ENCODE measurements at regions not wholly inside any gene's neighbourhood (a gene's known extent, or its start where the extent isn't known, plus 50 kb on each side); places are given as distances from the start of the nearest gene placed in this dataset.

DNA sequence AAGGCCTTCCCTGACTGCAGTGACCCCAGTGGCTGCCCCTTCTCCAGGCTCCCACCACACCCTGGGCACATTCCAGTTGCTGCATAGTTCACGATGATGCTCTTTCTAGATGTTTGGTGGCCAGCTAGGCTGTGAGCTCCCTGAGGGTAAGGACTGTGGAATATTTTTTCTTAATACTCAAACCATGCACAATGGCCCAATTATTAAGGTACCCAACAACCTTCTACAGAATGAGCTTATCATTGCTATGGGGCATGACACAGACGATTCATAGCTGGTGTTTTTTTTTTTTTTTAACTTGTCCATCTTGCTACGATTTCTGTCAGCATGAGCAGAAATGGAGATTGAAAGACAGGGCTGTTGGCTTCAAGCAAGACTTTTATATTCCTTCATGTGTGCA, 68.9 kb upstream of the CLDN14 start:
- CTCF ChIA-PET: no interaction called here

DNA sequence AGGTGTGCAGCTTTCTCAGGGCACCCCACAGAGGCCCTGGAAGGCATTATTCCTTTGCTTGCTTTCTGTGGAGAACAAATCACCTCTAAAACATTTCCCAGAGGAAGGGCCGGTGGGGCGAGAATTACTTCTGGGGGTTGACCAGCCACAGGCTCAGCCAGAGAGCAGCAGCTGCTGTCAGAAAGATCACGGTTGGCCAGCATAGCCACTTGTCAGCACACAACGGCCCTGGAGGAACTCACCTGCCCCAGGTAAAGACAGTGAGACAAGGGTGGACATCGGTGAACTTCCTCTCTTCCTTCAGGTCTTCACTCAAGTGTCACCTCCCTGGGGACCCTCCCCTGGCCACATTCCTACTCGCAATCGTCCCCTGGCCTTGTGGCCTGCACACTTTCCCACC, 69.5 kb upstream of the CLDN14 start:
- CTCF ChIA-PET: no interaction called here

More for the DNA sequence above, 68.9 kb upstream of the CLDN14 start:
- H3K36me3 Mint-ChIP-seq (ENCODE audit: low read depth): no peaks in the 10 kb centered on the region
- peaks cover 8% of the 10 kb centered on the region for H3K27me3 Mint-ChIP-seq
- H3K4me3 Mint-ChIP-seq: no peak overlapping the region
- no peaks in the 10 kb centered on the region for H3K9me3 Mint-ChIP-seq
- POLR2A ChIA-PET: no interaction called here
- DNase-seq: no peak
- H3K27ac Mint-ChIP-seq: no peak overlapping the region
- H3K4me1 Mint-ChIP-seq: no peaks in the 10 kb centered on the region

DNA sequence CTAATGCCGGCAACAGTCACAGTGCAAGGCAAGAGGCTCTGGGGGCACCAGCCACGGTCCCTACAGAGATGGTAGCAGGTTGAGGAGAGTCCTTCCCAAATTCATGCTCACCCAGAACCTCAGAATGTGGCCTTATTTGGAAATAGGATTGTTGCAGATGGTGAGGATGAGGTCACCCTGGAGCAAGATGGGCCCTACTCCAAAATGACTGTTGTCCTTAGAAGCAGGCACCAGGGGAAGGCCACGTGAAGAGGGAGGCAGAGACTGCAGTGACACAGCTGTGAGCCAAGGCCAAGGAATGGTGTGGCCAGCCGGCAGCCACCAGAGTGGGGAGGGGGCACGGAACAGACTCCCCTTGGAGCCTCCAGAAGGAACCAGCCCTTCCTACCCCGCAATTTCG, 70.8 kb upstream of the CLDN14 start:
- peaks cover 3% of the 10 kb centered on the region for H3K27me3 Mint-ChIP-seq
- no peak overlapping the region for H3K4me3 Mint-ChIP-seq
- H3K9me3 Mint-ChIP-seq: no peaks in the 10 kb centered on the region
- no peak for DNase-seq
- no peaks in the 10 kb centered on the region for H3K4me1 Mint-ChIP-seq
- H3K27ac Mint-ChIP-seq: no peak overlapping the region
- CTCF ChIA-PET: no interaction called here
- POLR2A ChIA-PET: no interaction called here
- H3K36me3 Mint-ChIP-seq (ENCODE audit: low read depth): no peaks in the 10 kb centered on the region

More for the DNA sequence above, 69.5 kb upstream of the CLDN14 start:
- no peak overlapping the region for H3K27ac Mint-ChIP-seq
- H3K27me3 Mint-ChIP-seq: peaks cover 5% of the 10 kb centered on the region
- H3K9me3 Mint-ChIP-seq: no peaks in the 10 kb centered on the region
- no peaks in the 10 kb centered on the region for H3K36me3 Mint-ChIP-seq (ENCODE audit: low read depth)
- H3K4me3 Mint-ChIP-seq: no peak overlapping the region
- no peaks in the 10 kb centered on the region for H3K4me1 Mint-ChIP-seq
- POLR2A ChIA-PET: no interaction called here
- DNase-seq: no peak

DNA sequence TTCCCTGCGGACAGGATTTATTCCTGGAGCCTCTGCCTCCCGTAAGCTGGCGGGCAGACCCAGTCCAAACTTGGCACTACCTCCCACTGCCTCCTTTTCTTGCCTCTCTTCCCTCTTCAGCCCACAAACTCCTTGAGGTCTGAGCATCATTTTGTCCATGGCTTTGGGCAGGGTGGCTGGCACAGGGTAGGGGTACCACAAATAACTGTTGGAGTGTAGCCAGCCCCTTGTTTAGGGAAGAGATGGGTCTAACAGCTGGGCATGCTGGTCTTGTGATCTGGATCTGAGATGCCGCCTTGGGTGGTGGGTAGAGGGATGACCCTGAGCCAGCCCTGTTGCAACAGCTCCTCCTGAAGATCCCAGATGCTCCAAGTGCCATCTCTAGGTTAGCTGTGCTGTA, 71.4 kb upstream of the CLDN14 start:
- CTCF ChIA-PET: no interaction called here

DNA sequence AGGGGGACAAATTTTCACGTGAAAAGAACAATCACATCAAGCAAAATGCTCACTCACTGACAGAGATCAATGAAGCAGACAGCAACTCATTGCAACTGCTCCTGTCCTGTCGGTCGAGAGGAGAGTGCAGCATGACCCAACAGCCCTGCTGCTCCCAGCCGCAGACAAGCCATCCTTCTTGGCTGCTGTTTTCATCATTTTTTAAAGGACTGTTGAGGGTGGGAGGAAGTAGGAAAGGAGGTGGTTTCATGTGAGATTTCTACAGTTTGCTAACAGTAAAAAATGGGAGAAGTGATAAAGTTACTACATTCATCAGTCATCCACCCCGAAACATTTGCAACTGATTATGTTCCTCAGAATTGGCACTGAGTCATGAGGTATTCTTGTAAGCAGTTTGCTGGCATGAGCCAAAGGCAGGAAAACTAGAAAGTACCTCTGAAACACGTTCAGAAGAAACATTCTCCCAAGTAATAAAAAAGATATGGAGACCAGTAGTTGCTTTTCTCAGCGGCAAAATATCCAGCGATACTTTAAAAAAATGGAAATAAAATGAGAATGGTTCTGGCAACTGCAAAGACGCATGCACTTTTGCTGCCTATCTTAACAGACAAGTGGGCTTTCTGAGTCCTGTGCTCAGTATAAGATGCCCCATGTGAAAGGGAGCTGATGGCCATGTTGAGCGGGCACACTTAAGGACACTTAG, 72.0 kb upstream of the CLDN14 start:
- no peak for DNase-seq
- Mint-ChIP-seq H3K9me3 (no peaks in the 10 kb centered on the region), H3K27me3 (peaks cover 3% of the 10 kb centered on the region), H3K36me3 (ENCODE audit: low read depth) (no peaks in the 10 kb centered on the region), H3K4me1 (no peaks in the 10 kb centered on the region), H3K4me3 (no peak overlapping the region), H3K27ac (no peak overlapping the region)
- POLR2A ChIA-PET: no interaction called here
- CTCF ChIA-PET: no interaction called here

More for the DNA sequence above, 71.4 kb upstream of the CLDN14 start:
- Mint-ChIP-seq H3K4me3 (no peak overlapping the region), H3K36me3 (ENCODE audit: low read depth) (no peaks in the 10 kb centered on the region), H3K27me3 (peaks cover 3% of the 10 kb centered on the region), H3K27ac (no peak overlapping the region), H3K4me1 (no peaks in the 10 kb centered on the region), H3K9me3 (no peaks in the 10 kb centered on the region)
- DNase-seq: no peak
- POLR2A ChIA-PET: no interaction called here

DNA sequence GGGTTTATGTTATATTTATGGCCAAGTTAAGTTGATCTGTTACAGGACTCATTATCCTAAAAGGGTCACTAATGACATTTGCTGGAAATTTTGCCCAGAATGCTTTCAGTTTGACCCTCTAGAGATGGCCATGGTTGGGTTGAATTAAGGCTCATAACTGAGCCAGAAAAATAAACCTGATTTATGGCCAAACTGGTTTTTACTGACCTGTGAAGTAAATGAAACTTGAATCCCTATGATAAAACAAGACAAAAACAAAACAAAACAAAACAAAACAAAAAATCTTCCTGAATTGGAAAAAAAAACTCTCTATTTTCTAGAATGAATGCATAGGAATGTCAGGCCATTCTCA, 72.5 kb upstream of the CLDN14 start:
- no peaks in the 10 kb centered on the region for H3K36me3 Mint-ChIP-seq (ENCODE audit: low read depth)
- H3K4me3 Mint-ChIP-seq: no peak overlapping the region
- no peak overlapping the region for H3K27ac Mint-ChIP-seq
- POLR2A ChIA-PET: interaction anchor here (0.8 kb wide), 1 partner anchor 674 kb away, joined by 3 read pairs; no protein-coding TSS in a partner anchor
- H3K9me3 Mint-ChIP-seq: no peaks in the 10 kb centered on the region
- H3K4me1 Mint-ChIP-seq: no peaks in the 10 kb centered on the region
- peaks cover 3% of the 10 kb centered on the region for H3K27me3 Mint-ChIP-seq
- no peak for DNase-seq
- CTCF ChIA-PET: no interaction called here

DNA sequence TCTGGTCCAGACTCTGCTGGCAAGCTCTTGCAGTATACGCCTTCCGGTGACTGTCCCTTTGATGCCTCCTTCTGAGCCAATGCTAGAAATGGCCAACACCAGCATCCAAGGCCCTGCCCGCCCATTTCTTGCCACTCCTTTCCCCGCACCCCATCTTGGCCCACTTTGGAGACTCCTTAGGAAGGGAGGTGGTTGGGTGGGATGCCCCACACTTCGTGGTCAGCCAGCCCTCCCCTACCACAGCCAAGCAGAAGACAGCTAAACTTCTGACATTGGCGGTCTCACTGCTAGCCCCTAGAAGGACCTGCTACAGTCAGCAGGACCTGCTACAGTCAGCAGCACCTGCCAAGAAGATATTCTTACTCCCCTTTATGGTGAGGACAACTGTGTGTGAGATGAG, 73.5 kb upstream of the CLDN14 start:
- no peak for DNase-seq
- Mint-ChIP-seq H3K36me3 (ENCODE audit: low read depth) (no peaks in the 10 kb centered on the region), H3K4me1 (no peaks in the 10 kb centered on the region), H3K27ac (no peak overlapping the region), H3K9me3 (no peaks in the 10 kb centered on the region), H3K4me3 (no peak overlapping the region), H3K27me3 (peaks cover 7% of the 10 kb centered on the region)
- CTCF ChIA-PET: no interaction called here
- POLR2A ChIA-PET: interaction anchor here (0.8 kb wide), 1 partner anchor 673 kb away, joined by 3 read pairs; no protein-coding TSS in a partner anchor

DNA sequence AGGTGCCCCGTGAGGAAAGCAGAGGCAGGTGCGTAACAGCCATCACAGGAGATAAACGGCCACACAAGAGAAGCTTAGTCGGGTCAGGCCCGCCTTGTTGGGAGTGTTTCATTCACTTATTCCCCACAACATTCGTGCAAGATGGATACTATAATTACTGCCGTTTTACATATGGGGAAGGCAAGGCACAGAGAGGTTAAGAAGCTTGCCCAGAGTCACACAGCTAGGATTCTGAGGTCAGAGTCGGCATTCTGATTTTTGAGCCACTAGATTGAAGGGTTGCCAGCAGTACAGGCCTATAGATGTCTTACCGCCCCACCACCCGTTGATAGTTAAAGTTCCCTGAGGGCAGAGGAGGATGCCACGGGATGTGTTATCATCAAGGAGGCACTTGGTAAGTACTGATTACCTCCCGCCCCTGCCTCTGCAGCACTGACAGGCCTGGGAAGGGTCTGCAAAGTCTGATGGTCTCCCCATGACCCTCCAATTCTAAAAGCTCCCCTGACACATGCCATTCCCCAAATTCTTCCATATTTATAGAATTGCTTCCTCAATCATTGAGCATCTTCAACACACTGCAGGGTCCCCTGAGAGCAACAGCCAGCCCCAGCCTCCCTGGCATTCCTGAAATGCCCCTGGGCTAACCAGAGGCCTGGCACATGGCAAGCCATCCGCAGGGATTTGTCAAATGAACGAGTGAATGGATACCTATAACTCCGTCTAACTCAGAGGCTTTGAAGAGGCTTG, 74.7 kb upstream of the CLDN14 start:
- DNase-seq: no peak
- peaks cover 9% of the 10 kb centered on the region for H3K27me3 Mint-ChIP-seq
- H3K9me3 Mint-ChIP-seq: no peaks in the 10 kb centered on the region
- H3K4me3 Mint-ChIP-seq: no peak overlapping the region
- H3K27ac Mint-ChIP-seq: no peak overlapping the region
- H3K36me3 Mint-ChIP-seq (ENCODE audit: low read depth): no peaks in the 10 kb centered on the region
- CTCF ChIA-PET: no interaction called here
- H3K4me1 Mint-ChIP-seq: no peaks in the 10 kb centered on the region
- POLR2A ChIA-PET: no interaction called here

DNA sequence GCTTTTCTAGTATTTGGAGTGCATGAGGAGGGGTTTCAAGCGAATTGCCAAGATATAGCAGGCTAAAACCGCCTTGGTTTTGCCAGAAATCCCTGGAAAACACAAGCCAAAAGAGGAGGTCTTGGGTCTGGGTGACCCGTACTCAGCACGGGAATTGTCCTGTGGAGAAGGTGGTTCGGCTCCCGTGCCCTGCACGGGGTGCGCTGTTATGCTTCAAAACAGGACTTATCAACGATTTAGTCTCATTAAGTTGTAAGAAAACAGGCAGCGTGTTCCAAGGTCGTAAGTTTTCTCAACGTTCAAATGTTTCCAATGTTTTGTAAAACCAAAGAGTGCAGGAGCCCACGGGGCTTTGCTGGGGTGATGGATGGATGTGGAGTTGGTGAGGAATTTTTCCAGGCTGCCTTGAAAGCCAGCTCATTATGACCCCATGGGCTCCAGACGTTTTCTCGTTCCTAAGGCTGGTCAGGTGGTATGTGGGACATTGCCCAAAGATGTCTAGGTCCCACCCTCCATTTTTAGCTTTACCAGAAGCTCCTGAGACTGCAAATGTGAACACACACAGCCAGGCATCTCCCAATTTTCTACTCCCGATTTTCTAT, 75.4 kb upstream of the CLDN14 start:
- H3K27ac Mint-ChIP-seq: no peak overlapping the region
- ChIA-PET CTCF (no interaction called here), POLR2A (no interaction called here)
- peaks cover 10% of the 10 kb centered on the region for H3K27me3 Mint-ChIP-seq
- DNase-seq: no peak
- H3K36me3 Mint-ChIP-seq (ENCODE audit: low read depth): no peaks in the 10 kb centered on the region
- H3K9me3 Mint-ChIP-seq: no peaks in the 10 kb centered on the region
- no peaks in the 10 kb centered on the region for H3K4me1 Mint-ChIP-seq
- no peak overlapping the region for H3K4me3 Mint-ChIP-seq

DNA sequence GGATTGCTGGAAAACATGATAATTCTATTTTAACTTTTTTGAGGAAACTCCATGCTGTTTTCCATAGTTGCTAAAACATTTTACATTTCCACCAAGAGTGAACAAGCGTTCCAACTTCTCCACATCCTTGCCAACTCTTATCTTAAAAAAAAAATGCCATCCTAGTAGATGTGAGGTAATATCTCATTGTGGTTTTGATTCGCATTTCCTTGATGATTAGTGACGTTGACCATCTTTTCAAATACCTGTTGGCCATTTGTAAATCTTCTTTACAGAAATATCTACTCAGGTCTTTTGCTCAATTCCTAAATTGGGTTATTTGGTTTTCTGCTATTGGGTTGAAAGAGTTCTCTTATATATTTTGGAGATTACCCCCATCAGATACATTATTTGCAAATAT, 77.4 kb upstream of the CLDN14 start:
- Mint-ChIP-seq H3K27ac (no peak overlapping the region), H3K36me3 (ENCODE audit: low read depth) (no peaks in the 10 kb centered on the region), H3K4me3 (no peak overlapping the region), H3K27me3 (peaks cover 13% of the 10 kb centered on the region), H3K4me1 (no peaks in the 10 kb centered on the region), H3K9me3 (no peaks in the 10 kb centered on the region)
- ChIA-PET POLR2A (no interaction called here), CTCF (no interaction called here)
- DNase-seq: no peak

DNA sequence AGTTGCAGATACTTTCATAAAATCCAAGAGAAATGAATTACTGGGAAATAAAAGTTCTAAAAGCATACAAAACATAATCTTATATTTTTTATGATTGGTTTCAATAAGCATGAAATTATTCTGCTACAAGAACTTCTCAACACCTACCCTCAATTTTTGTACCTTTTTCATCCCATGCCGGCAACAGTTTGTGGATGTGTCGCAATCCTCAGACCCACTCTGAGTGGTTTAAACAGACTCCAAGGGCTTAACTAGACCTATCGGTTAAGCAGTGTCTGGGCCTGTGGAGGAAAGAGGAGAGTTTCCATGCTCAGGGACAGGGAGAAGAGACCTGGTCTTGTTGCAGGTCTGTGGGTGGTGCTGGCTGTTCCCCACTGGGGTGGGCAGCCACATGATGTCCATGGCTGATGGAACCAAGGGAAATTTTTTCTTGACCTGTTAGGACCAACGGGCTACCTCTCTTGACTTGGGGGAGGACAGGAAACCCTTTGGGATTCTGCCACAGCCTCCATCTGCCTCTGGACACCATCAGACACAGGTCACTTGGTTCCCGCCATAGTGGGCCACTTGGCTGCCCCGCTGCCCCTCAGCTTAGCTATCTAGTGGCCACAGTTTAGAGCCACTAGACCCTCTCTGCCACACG, 81.1 kb upstream of the CLDN14 start:
- POLR2A ChIA-PET: no interaction called here
- Mint-ChIP-seq H3K4me1 (no peaks in the 10 kb centered on the region), H3K36me3 (ENCODE audit: low read depth) (no peaks in the 10 kb centered on the region), H3K27me3 (peaks cover 13% of the 10 kb centered on the region), H3K9me3 (no peaks in the 10 kb centered on the region), H3K27ac (no peak overlapping the region), H3K4me3 (no peak overlapping the region)
- no peak for DNase-seq
- CTCF ChIA-PET: no interaction called here

DNA sequence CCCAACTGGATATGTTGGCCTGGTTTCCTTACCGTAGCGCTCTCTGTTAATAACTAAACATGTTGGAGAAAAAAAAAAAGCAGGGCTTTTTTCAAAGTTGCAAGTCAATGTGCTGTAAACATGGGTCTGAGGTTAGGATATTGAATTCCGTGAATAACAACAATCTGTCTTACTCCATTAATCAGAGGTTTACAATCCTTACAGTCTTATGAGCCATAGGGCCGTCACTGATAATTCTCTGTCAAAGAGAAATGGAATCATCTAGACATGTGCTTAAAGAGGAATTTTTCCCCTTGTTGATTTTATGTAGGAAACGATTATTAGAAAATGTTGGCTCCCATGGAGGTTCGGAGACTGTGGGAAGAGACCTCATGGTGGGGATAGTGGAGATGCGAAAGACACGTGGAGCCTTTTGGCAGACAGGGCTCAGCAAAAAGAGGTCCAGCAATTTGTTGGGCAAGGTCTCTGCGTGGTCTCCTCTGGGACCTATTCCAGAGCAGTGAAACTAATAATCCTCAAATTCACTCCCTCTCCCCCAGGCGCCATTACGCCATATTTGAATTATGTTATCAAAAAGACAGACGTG, 83.5 kb upstream of the CLDN14 start:
- Mint-ChIP-seq H3K27me3 (peaks cover 8% of the 10 kb centered on the region), H3K36me3 (ENCODE audit: low read depth) (no peaks in the 10 kb centered on the region), H3K27ac (no peak overlapping the region), H3K9me3 (no peaks in the 10 kb centered on the region), H3K4me1 (no peaks in the 10 kb centered on the region), H3K4me3 (no peak overlapping the region)
- DNase-seq: no peak
- ChIA-PET CTCF (no interaction called here), POLR2A (no interaction called here)

DNA sequence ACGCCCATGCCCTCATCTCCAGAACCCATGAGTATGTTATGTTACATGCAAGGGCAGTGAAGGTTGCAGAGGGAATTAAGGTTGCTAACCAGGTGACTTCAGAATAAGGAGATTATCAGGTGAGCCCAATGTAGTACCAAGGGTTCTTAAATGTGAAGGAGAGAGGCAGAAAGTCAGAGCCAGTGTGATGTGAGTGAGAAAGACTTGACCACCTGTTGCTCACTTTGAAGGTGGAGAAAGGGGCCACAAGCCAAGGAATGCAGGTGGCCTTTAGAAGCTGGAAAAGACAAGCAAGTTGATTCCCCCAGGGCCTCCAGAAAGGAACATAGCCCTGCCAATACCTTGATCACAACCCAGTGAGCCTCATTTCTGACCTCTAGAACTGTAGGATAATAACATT, 84.7 kb upstream of the CLDN14 start:
- ChIA-PET POLR2A (no interaction called here), CTCF (no interaction called here)
- Mint-ChIP-seq H3K4me3 (no peak overlapping the region), H3K27me3 (peaks cover 6% of the 10 kb centered on the region), H3K9me3 (no peaks in the 10 kb centered on the region), H3K27ac (no peak overlapping the region), H3K36me3 (ENCODE audit: low read depth) (no peaks in the 10 kb centered on the region), H3K4me1 (no peaks in the 10 kb centered on the region)
- DNase-seq: no peak
